Fibroblast of lung (primary cell): ENCODE measurements at regions not wholly inside any gene's neighbourhood (a gene's known extent, or its start where the extent isn't known, plus 50 kb on each side); places are given as distances from the start of the nearest gene placed in this dataset.

Experiments used
- EZH2 ChIP-seq: IDR thresholded peaks from 2 replicates; pipeline ENCODE4 v1.5.1; 2012; ENCODE audit warnings: low read length, control low read depth, mild to moderate bottlenecking; ENCODE audit errors: missing control alignments
- TF ChIP-seq, protein P1 (sequence below), 2 donors: IDR thresholded peaks in 1 of 2; conservative IDR thresholded peaks in 1 of 2; 1 replicate in 1 of 2; 2 replicates in 1 of 2; pipeline ENCODE4 v1.5.1; 2011 to 2012; ENCODE audit warnings: low read length in 2 of 2, control low read depth in 1 of 2, inconsistent platforms in 1 of 2, low read depth in 1 of 2, mild to moderate bottlenecking in 1 of 2

GRCh38 chr22:49094858-49095257 lies 732.8 kb downstream of the BRD1 start:
- TF ChIP-seq, protein P1, sequence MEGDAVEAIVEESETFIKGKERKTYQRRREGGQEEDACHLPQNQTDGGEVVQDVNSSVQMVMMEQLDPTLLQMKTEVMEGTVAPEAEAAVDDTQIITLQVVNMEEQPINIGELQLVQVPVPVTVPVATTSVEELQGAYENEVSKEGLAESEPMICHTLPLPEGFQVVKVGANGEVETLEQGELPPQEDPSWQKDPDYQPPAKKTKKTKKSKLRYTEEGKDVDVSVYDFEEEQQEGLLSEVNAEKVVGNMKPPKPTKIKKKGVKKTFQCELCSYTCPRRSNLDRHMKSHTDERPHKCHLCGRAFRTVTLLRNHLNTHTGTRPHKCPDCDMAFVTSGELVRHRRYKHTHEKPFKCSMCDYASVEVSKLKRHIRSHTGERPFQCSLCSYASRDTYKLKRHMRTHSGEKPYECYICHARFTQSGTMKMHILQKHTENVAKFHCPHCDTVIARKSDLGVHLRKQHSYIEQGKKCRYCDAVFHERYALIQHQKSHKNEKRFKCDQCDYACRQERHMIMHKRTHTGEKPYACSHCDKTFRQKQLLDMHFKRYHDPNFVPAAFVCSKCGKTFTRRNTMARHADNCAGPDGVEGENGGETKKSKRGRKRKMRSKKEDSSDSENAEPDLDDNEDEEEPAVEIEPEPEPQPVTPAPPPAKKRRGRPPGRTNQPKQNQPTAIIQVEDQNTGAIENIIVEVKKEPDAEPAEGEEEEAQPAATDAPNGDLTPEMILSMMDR (conservative IDR thresholded peaks at IDR 0.05 in 1 of 2, IDR thresholded peaks at IDR 0.05 in 1 of 2; ENCODE audit: low read depth in 1 of 2, low read length in 2 of 2) = no peak
- TF ChIP-seq EZH2 = no peak
